ENCODE measurements at regions not wholly inside any gene's neighbourhood (a gene's known extent, or its start where the extent isn't known, plus 50 kb on each side); places are given as distances from the start of the nearest gene placed in this dataset.

DNA sequence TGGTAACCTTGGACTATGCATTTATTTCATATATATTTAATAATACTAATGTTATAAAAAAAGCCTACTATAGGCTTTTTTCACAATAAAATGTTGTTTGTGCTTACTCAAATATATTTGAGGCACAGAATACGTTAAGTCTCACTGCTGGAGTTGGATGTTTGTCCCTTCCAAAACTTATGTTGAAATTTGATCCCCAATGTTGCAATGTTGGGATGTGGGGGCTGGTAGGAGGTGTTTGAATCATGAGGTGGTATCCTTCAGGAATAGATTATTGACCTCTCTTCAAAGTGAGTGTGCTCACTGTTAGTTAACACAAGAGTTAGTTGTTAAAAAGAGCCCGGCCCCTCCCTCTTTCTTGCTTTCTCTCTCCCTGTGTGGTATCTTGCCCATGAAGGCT, 1295.9 kb downstream of the JRKL start:
- no peak for TF ChIP-seq EZH2phosphoT487 (IDR thresholded peaks at IDR 0.05; ENCODE audit: low read depth)
- TF ChIP-seq CTCF (IDR thresholded peaks at IDR 0.05; ENCODE audit: low read depth, low read length): no peak
- H2AFZ ChIP-seq (ENCODE audit: low read depth, low read length): no peak overlapping the region

GRCh38 chr11:97687111-97687510, 1297.3 kb downstream of the JRKL start:
- H3K4me3 ChIP-seq (ENCODE audit: low read length): no peak overlapping the region
- no peaks in the 10 kb centered on the region for H3K4me1 ChIP-seq (ENCODE audit: low read length)
- H2AFZ ChIP-seq (ENCODE audit: low read depth, low read length): no peak overlapping the region
- H3K4me2 ChIP-seq (ENCODE audit: low read length): no peak overlapping the region
- no peak for TF ChIP-seq CTCF (IDR thresholded peaks at IDR 0.05; ENCODE audit: low read depth, low read length)
- no peak for TF ChIP-seq EZH2phosphoT487 (IDR thresholded peaks at IDR 0.05; ENCODE audit: low read depth)
- no peaks in the 10 kb centered on the region for H3K36me3 ChIP-seq (replicated peaks; ENCODE audit: low read depth, low read length)
- no peak overlapping the region for H3K9ac ChIP-seq (ENCODE audit: low read length)
- H4K20me1 ChIP-seq (ENCODE audit: insufficient read depth, low read length): no peaks in the 10 kb centered on the region
- no peaks in the 10 kb centered on the region for H3K27me3 ChIP-seq (ENCODE audit: low read depth, low read length)
- H3K27ac ChIP-seq (ENCODE audit: low read length): no peak overlapping the region
- no peaks in the 10 kb centered on the region for H3K79me2 ChIP-seq (ENCODE audit: low read length)
- H3K9me3 ChIP-seq (ENCODE audit: insufficient read depth, low read length): no peaks in the 10 kb centered on the region

More for the DNA sequence above, 1295.9 kb downstream of the JRKL start:
- Histone ChIP-seq H3K79me2 (ENCODE audit: low read length) (no peaks in the 10 kb centered on the region), H3K27ac (ENCODE audit: low read length) (no peak overlapping the region), H3K27me3 (ENCODE audit: low read depth, low read length) (no peaks in the 10 kb centered on the region), H3K36me3 (replicated peaks; ENCODE audit: low read depth, low read length) (no peaks in the 10 kb centered on the region), H4K20me1 (ENCODE audit: insufficient read depth, low read length) (no peaks in the 10 kb centered on the region), H3K4me3 (ENCODE audit: low read length) (no peak overlapping the region), H3K9me3 (ENCODE audit: insufficient read depth, low read length) (no peaks in the 10 kb centered on the region), H3K4me2 (ENCODE audit: low read length) (no peak overlapping the region), H3K4me1 (ENCODE audit: low read length) (no peaks in the 10 kb centered on the region), H3K9ac (ENCODE audit: low read length) (no peak overlapping the region)

GRCh38 chr11:97691061-97691460, 1301.2 kb downstream of the JRKL start:
- H4K20me1 ChIP-seq (ENCODE audit: insufficient read depth, low read length): no peaks in the 10 kb centered on the region
- no peak overlapping the region for H3K9ac ChIP-seq (ENCODE audit: low read length)
- no peak overlapping the region for H2AFZ ChIP-seq (ENCODE audit: low read depth, low read length)
- H3K79me2 ChIP-seq (ENCODE audit: low read length): no peaks in the 10 kb centered on the region
- H3K27ac ChIP-seq (ENCODE audit: low read length): no peak overlapping the region
- H3K4me1 ChIP-seq (ENCODE audit: low read length): no peaks in the 10 kb centered on the region
- TF ChIP-seq CTCF (IDR thresholded peaks at IDR 0.05; ENCODE audit: low read depth, low read length) (no peak), EZH2phosphoT487 (IDR thresholded peaks at IDR 0.05; ENCODE audit: low read depth) (no peak)
- H3K4me3 ChIP-seq (ENCODE audit: low read length): no peak overlapping the region
- H3K4me2 ChIP-seq (ENCODE audit: low read length): no peak overlapping the region
- no peaks in the 10 kb centered on the region for H3K36me3 ChIP-seq (replicated peaks; ENCODE audit: low read depth, low read length)
- no peaks in the 10 kb centered on the region for H3K9me3 ChIP-seq (ENCODE audit: insufficient read depth, low read length)
- no peaks in the 10 kb centered on the region for H3K27me3 ChIP-seq (ENCODE audit: low read depth, low read length)

- Histone ChIP-seq H3K4me1 (ENCODE audit: low read length) (no peaks in the 10 kb centered on the region), H4K20me1 (ENCODE audit: insufficient read depth, low read length) (no peaks in the 10 kb centered on the region), H3K4me2 (ENCODE audit: low read length) (no peak overlapping the region), H3K9ac (ENCODE audit: low read length) (no peak overlapping the region), H3K27ac (ENCODE audit: low read length) (no peak overlapping the region), H3K79me2 (ENCODE audit: low read length) (no peaks in the 10 kb centered on the region), H3K9me3 (ENCODE audit: insufficient read depth, low read length) (no peaks in the 10 kb centered on the region), H3K36me3 (replicated peaks; ENCODE audit: low read depth, low read length) (no peaks in the 10 kb centered on the region), H3K27me3 (ENCODE audit: low read depth, low read length) (no peaks in the 10 kb centered on the region), H3K4me3 (ENCODE audit: low read length) (no peak overlapping the region), H2AFZ (ENCODE audit: low read depth, low read length) (no peak overlapping the region)
- TF ChIP-seq EZH2phosphoT487 (IDR thresholded peaks at IDR 0.05; ENCODE audit: low read depth): no peak
- TF ChIP-seq CTCF (IDR thresholded peaks at IDR 0.05; ENCODE audit: low read depth, low read length): no peak
Measured at GRCh38 chr11:97702951-97703350, 1313.1 kb downstream of the JRKL start.

All from OCI-LY3 (cell line).